Osteocyte (in vitro differentiated cells): ENCODE measurements at regions not wholly inside any gene's neighbourhood (a gene's known extent, or its start where the extent isn't known, plus 50 kb on each side); places are given as distances from the start of the nearest gene placed in this dataset.

ENCODE experiments used
- DNase-seq: peaks from one replicate; pipeline ENCODE4 v3.0.0; 2021; ENCODE audit warnings: mixed read lengths; ENCODE audit not compliant: unreplicated experiment; ENCODE audit errors: extremely low spot score
- H3K27ac Mint-ChIP-seq: one replicate; pipeline ENCODE4 v1.8.0; 2021; ENCODE audit warnings: mild to moderate bottlenecking, mixed read lengths; ENCODE audit not compliant: unreplicated experiment
- H3K27me3 Mint-ChIP-seq: one replicate; pipeline ENCODE4 v1.8.0; 2021; ENCODE audit warnings: mixed read lengths; ENCODE audit not compliant: unreplicated experiment
- H3K36me3 Mint-ChIP-seq: one replicate; pipeline ENCODE4 v1.8.0; 2021; ENCODE audit warnings: mixed read lengths; ENCODE audit not compliant: unreplicated experiment
- H3K4me1 Mint-ChIP-seq: one replicate; pipeline ENCODE4 v1.8.0; 2021; ENCODE audit warnings: mixed read lengths; ENCODE audit not compliant: unreplicated experiment
- H3K4me3 Mint-ChIP-seq: one replicate; pipeline ENCODE4 v1.8.0; 2021; ENCODE audit warnings: mild to moderate bottlenecking, moderate library complexity, mixed read lengths; ENCODE audit not compliant: unreplicated experiment
- H3K9me3 Mint-ChIP-seq: one replicate; pipeline ENCODE4 v1.8.0; 2021; ENCODE audit warnings: mixed read lengths; ENCODE audit not compliant: unreplicated experiment
- TF ChIP-seq, protein P1 (sequence below): fragments of 200-600 bp; sonication (generic); IDR thresholded peaks from 2 replicates; pipeline ENCODE4 v1.5.0; 2021; ENCODE audit warnings: antibody characterized with exemption, mild to moderate bottlenecking, moderate library complexity

DNA sequence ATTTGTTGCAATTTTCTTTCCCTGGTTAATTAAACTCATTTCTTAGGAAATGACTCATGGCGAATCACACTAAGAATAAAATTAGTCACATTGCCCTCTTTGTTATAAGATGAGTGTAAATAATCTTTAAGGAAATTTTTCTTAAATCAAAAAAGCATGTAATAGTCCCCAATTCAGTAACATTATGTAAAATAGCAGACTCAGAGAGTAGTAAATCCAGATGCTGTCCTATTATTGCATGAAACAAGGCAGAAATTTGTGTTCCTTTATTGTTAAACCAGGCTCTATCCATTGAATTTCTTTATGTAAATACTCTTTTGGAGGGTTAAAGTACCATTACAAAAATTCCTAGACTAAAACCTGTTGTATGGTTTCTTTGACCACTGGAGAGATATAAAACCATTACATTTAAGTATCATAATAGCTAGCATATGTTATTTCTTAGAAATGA, 154.5 kb upstream of the C1orf87 start:
- no peaks in the 10 kb centered on the region for H3K27me3 Mint-ChIP-seq
- H3K9me3 Mint-ChIP-seq = no peaks in the 10 kb centered on the region
- DNase-seq = no peak
- H3K4me1 Mint-ChIP-seq = peaks cover 12% of the 10 kb centered on the region
- no peak overlapping the region for H3K27ac Mint-ChIP-seq
- TF ChIP-seq, protein P1, sequence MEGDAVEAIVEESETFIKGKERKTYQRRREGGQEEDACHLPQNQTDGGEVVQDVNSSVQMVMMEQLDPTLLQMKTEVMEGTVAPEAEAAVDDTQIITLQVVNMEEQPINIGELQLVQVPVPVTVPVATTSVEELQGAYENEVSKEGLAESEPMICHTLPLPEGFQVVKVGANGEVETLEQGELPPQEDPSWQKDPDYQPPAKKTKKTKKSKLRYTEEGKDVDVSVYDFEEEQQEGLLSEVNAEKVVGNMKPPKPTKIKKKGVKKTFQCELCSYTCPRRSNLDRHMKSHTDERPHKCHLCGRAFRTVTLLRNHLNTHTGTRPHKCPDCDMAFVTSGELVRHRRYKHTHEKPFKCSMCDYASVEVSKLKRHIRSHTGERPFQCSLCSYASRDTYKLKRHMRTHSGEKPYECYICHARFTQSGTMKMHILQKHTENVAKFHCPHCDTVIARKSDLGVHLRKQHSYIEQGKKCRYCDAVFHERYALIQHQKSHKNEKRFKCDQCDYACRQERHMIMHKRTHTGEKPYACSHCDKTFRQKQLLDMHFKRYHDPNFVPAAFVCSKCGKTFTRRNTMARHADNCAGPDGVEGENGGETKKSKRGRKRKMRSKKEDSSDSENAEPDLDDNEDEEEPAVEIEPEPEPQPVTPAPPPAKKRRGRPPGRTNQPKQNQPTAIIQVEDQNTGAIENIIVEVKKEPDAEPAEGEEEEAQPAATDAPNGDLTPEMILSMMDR = no peak
- H3K36me3 Mint-ChIP-seq = peaks cover 2% of the 10 kb centered on the region
- no peak overlapping the region for H3K4me3 Mint-ChIP-seq

DNA sequence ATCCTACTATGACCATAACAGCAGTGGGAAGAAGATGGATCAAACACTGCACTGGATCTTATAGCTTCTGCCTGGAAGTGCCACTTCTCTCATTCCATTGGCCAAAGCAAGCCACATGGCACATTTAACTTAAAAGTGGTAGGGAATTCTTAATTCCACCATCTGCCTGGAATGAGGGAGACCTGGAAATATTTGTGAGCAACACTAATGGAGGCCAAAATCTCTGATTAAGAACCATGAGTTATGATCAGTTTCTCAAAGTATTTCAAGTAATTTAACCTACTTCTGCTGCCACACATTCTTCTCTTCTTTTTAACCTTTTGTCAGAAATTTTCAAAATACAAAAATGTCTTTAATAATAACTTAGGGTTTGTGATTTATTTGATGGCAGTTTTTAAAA, 154.0 kb upstream of the C1orf87 start:
- Mint-ChIP-seq H3K4me1 (peaks cover 12% of the 10 kb centered on the region), H3K36me3 (peaks cover 2% of the 10 kb centered on the region), H3K27ac (no peak overlapping the region), H3K27me3 (no peaks in the 10 kb centered on the region), H3K9me3 (no peaks in the 10 kb centered on the region), H3K4me3 (no peak overlapping the region)
- DNase-seq = no peak
- TF ChIP-seq, protein P1 = no peak

DNA sequence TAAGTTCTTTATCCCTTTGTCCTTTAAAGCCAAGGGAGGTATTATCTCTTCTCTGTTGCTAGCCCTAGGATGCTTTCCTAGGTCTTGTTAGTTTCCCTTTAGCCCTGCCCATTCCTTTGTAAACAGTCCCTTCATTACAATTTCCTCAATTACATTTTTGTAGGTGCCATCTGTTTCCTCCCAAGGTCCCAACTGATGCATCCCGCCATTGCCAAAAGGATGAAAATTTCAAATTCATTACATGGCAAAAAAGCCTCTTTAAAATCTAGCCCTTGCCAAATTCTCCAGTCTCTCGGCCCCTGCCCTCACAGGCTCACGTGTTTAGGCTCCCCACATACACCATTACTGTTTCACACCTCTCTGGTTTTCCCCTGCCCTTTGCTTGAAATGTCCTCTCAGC, 151.9 kb upstream of the C1orf87 start:
- peaks cover 2% of the 10 kb centered on the region for H3K36me3 Mint-ChIP-seq
- TF ChIP-seq, protein P1 = no peak
- no peaks in the 10 kb centered on the region for H3K9me3 Mint-ChIP-seq
- H3K4me1 Mint-ChIP-seq = peaks cover 12% of the 10 kb centered on the region
- no peak overlapping the region for H3K27ac Mint-ChIP-seq
- DNase-seq = no peak
- no peaks in the 10 kb centered on the region for H3K27me3 Mint-ChIP-seq
- H3K4me3 Mint-ChIP-seq = no peak overlapping the region

DNA sequence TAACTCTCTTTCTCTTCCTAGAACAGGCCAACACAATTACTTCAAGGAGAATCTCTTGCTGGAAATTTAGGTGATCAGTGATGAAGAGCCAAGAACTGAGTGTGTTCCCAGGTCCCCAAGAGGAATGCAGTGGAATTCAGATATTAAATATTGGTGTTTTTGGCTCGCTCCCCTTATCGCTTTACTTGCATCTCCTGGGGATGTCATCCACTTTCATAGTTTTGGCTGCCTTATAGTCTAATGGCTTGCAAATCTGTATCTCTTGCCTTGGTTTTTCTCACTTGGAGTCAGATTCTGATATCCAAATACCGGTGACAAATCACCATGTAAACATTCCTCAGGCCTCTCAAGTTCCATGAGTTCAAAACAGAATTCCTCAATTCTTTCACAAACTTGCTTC, 151.0 kb upstream of the C1orf87 start:
- peaks cover 2% of the 10 kb centered on the region for H3K36me3 Mint-ChIP-seq
- H3K4me1 Mint-ChIP-seq = peaks cover 8% of the 10 kb centered on the region
- no peak overlapping the region for H3K27ac Mint-ChIP-seq

DNA sequence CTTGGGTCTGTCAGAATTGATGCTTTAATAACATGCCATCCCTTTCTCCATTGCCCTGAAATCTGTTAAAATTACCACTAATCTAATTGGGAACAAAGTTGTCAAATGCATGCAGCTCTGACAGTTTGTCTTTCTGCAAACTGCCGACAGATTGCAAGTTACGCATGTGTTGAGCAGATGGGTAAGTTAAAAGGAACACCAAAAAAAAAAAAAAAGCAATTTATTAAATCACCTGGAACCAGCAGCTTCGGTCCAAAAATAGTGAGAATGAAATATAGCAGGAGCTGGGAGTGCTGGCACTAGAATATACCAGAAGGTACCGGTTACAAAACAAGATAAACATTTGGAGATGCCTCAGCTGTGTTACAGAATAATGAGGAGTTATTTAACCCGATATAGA, 149.6 kb upstream of the C1orf87 start:
- H3K4me1 Mint-ChIP-seq = peaks cover 8% of the 10 kb centered on the region
- no peak overlapping the region for H3K27ac Mint-ChIP-seq
- no peaks in the 10 kb centered on the region for H3K27me3 Mint-ChIP-seq
- H3K9me3 Mint-ChIP-seq = no peaks in the 10 kb centered on the region
- no peak overlapping the region for H3K4me3 Mint-ChIP-seq
- H3K36me3 Mint-ChIP-seq = peaks cover 2% of the 10 kb centered on the region
- TF ChIP-seq, protein P1 = no peak
- no peak for DNase-seq

More for the DNA sequence above, 151.0 kb upstream of the C1orf87 start:
- no peak for DNase-seq
- Mint-ChIP-seq H3K9me3 (no peaks in the 10 kb centered on the region), H3K4me3 (no peak overlapping the region), H3K27me3 (no peaks in the 10 kb centered on the region)
- TF ChIP-seq, protein P1 = no peak
